Activated T-cell treated with anti-CD3 and anti-CD28 coated beads for 24 hours (primary cell): ENCODE measurements at regions not wholly inside any gene's neighbourhood (a gene's known extent, or its start where the extent isn't known, plus 50 kb on each side); places are given as distances from the start of the nearest gene placed in this dataset.

Experiments
- DNase-seq: peaks from one replicate; pipeline ENCODE4 v3.0.0-alpha.2; 2020; ENCODE audit warnings: low read depth

DNA sequence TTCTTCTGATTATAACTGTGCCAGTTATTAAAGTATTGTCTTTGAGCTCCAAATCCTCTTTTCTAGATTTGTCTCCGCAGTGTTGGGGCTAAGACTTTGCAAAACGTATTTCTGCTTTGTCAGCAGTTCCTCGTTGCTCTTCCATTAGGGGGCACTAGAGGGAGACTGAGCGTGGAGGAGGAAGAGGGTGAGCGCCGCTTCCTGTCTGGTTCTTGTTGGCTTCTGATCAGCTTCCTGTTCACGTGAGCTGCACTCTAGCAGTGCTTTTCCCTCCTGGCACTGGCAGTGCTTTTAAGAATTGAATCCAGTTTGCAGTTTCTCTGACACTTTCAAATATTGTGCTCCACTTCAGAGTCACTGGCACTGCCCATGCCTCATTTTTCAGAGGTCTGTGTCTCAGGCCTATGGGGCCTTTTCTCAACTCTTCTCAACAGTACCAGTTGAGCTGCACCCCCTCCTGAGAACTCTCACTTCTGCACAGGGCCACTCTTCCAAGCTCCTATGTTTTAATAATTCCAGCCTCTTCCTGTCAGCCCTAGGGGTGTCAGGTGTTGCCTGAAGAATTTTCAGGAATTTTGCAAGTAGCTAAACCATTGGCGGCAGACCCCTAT is 54.4 kb upstream of the LCORL start:
- peak; percentile 13 for DNase-seq

DNA sequence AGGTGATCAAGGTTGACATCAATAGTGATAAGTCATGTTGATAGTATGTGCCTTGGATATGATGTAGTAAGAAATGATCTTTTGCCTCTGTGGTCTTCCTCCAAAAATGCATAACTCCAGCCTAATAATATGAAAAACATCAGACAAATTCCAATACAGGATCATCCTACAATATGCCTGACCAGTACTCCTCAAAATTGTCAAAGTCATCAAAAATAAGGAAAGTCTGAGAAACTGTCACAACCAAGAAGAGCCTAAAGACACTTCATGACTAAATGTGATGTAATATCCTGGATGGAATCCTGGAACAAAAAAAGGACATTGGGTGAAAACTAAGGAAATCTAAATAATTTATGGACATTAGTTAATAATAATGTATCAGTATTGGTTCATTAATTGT is 50.3 kb upstream of the LCORL start:
- DNase-seq, result no peak
